ENCODE measurements at regions not wholly inside any gene's neighbourhood (a gene's known extent, or its start where the extent isn't known, plus 50 kb on each side); places are given as distances from the start of the nearest gene placed in this dataset.

- intact Hi-C loops (cut with DNase I), result no loop called here
- no peak for DNase-seq
- ATAC-seq, result no peak
These were observed 249.3 kb downstream of the LRATD1 start for GRCh38 chr2:14881651-14882327.

DNA sequence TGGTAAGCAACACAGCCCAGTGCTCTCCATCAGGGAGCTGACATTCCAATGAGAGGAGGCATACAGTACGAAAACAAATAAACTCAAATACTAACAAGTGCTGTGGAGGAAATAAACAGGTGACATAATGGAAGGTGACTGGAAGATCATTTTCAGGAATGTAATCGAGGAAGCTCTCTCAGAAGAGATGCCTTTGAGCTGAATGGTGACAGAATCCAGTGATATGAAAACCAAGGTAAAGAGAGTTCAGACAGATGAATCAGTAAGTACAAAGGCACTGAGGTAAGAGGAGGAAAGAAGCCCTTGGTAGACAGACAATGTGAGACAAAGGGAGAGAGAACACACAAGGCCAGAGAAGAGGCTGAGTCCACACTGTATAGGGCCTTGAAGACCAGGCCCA, 252.1 kb downstream of the LRATD1 start:
- Histone ChIP-seq H3K27me3 (no peaks in the 10 kb centered on the region), H3K9me3 (no peaks in the 10 kb centered on the region), H3K27ac (no peak overlapping the region), H3K4me3 (no peak overlapping the region), H3K36me3 (no peaks in the 10 kb centered on the region), H3K4me1 (no peaks in the 10 kb centered on the region)
- no peak for ATAC-seq
- intact Hi-C loops (cut with DNase I), result no loop called here
- DNase-seq, result no peak
- WGBS (ENCODE audit: insufficient coverage, low coverage, low lambda C conversion rate, missing lambda C conversion rate), result 42% methylated on average over 2 of the region's 2 CpGs
- TF ChIP-seq, protein P1, sequence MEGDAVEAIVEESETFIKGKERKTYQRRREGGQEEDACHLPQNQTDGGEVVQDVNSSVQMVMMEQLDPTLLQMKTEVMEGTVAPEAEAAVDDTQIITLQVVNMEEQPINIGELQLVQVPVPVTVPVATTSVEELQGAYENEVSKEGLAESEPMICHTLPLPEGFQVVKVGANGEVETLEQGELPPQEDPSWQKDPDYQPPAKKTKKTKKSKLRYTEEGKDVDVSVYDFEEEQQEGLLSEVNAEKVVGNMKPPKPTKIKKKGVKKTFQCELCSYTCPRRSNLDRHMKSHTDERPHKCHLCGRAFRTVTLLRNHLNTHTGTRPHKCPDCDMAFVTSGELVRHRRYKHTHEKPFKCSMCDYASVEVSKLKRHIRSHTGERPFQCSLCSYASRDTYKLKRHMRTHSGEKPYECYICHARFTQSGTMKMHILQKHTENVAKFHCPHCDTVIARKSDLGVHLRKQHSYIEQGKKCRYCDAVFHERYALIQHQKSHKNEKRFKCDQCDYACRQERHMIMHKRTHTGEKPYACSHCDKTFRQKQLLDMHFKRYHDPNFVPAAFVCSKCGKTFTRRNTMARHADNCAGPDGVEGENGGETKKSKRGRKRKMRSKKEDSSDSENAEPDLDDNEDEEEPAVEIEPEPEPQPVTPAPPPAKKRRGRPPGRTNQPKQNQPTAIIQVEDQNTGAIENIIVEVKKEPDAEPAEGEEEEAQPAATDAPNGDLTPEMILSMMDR (IDR thresholded peaks at IDR 0.05), result no peak
- TF ChIP-seq POLR2A (IDR thresholded peaks at IDR 0.05), result no peak

More at GRCh38 chr2:14881651-14882327, 249.3 kb downstream of the LRATD1 start:
- no peak overlapping the region for H3K4me3 ChIP-seq
- 58% methylated on average over 3 of the region's 3 CpGs for WGBS (ENCODE audit: insufficient coverage, low coverage, low lambda C conversion rate, missing lambda C conversion rate)
- no peak for TF ChIP-seq POLR2A (IDR thresholded peaks at IDR 0.05)
- TF ChIP-seq, protein P1 (IDR thresholded peaks at IDR 0.05), result no peak
- no peaks in the 10 kb centered on the region for H3K9me3 ChIP-seq
- no peaks in the 10 kb centered on the region for H3K4me1 ChIP-seq
- no peaks in the 10 kb centered on the region for H3K27me3 ChIP-seq
- no peaks in the 10 kb centered on the region for H3K36me3 ChIP-seq
- no peak overlapping the region for H3K27ac ChIP-seq

GRCh38 chr2:14891546-14891945, 259.0 kb downstream of the LRATD1 start:
- DNase-seq (no peak), ATAC-seq (no peak)
- Histone ChIP-seq H3K4me1 (no peaks in the 10 kb centered on the region), H3K27me3 (no peaks in the 10 kb centered on the region), H3K9me3 (no peaks in the 10 kb centered on the region), H3K4me3 (no peak overlapping the region), H3K36me3 (no peaks in the 10 kb centered on the region), H3K27ac (no peak overlapping the region)
- intact Hi-C loops (cut with DNase I), result no loop called here
- WGBS (ENCODE audit: insufficient coverage, low coverage, low lambda C conversion rate, missing lambda C conversion rate), result 74% methylated on average over 2 of the region's 3 CpGs
- TF ChIP-seq, protein P1 (IDR thresholded peaks at IDR 0.05), result no peak
- no peak for TF ChIP-seq POLR2A (IDR thresholded peaks at IDR 0.05)

DNA sequence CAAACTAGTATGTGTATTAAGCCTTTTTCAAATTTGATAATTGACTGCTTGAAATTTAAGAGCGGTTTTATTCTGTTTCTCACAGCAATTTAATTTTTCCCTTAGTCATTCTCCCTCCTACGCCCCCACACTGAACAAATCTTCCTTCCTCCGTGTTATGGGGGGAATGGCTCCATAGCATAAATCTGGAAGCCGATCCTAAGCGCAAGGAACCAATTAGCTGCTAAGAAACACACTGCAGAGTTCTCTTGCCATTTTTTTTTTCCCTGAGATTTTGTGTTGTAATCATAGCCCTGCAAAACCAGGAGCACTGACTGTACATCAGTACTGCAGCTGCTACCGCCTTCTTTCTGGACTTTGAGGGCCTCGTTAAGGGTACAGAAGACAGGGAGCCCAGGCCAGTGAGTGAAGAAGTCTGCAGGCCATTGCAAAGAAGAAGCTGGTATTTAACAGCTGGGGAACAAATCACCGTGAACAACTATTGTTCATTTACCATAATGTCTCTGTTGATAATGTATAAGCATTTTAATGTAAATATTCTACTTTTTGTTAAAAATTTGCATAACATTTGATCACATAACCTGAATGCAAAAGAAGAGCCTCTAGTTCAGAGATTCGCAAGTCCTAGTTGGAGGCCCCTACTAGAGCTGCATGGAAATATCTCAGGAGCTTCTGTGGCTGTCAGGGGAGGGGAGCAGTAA, 264.0 kb downstream of the LRATD1 start:
- Histone ChIP-seq H3K9me3 (no peaks in the 10 kb centered on the region), H3K36me3 (no peaks in the 10 kb centered on the region), H3K4me3 (no peak overlapping the region), H3K27me3 (no peaks in the 10 kb centered on the region), H3K4me1 (no peaks in the 10 kb centered on the region), H3K27ac (no peak overlapping the region)
- 60% methylated on average over 9 of the region's 9 CpGs for WGBS (ENCODE audit: insufficient coverage, low coverage, low lambda C conversion rate, missing lambda C conversion rate)
- intact Hi-C loops (cut with DNase I), result no loop called here
- no peak for TF ChIP-seq POLR2A (IDR thresholded peaks at IDR 0.05)
- TF ChIP-seq, protein P1 (IDR thresholded peaks at IDR 0.05), result no peak
- DNase-seq (no peak), ATAC-seq (no peak)
